ENCODE measurements at regions not wholly inside any gene's neighbourhood (a gene's known extent, or its start where the extent isn't known, plus 50 kb on each side); places are given as distances from the start of the nearest gene placed in this dataset.

GRCh38 chr3:43966126-43966525, 275.4 kb downstream of the ABHD5 start:
- H3K27ac ChIP-seq, result no peak overlapping the region
- TF ChIP-seq CTCF (conservative IDR thresholded peaks at IDR 0.05), result no peak

- no peak for TF ChIP-seq CTCF (conservative IDR thresholded peaks at IDR 0.05)
- no peak overlapping the region for H3K27ac ChIP-seq
Observed at GRCh38 chr3:43966530-43966929, 275.2 kb upstream of the TOPAZ1 start.

GRCh38 chr3:43968465-43968864, 273.2 kb upstream of the TOPAZ1 start:
- H3K27ac ChIP-seq, result no peak overlapping the region
- no peak for TF ChIP-seq CTCF (conservative IDR thresholded peaks at IDR 0.05)

GRCh38 chr3:43969944-43970343, 271.7 kb upstream of the TOPAZ1 start:
- no peak overlapping the region for H3K27ac ChIP-seq
- no peak for TF ChIP-seq CTCF (conservative IDR thresholded peaks at IDR 0.05)

- no peak overlapping the region for H3K27ac ChIP-seq
- no peak for TF ChIP-seq CTCF (conservative IDR thresholded peaks at IDR 0.05)
Observed at GRCh38 chr3:43970351-43970750, 271.3 kb upstream of the TOPAZ1 start.

GRCh38 chr3:43970920-43971319, 270.8 kb upstream of the TOPAZ1 start:
- TF ChIP-seq CTCF (conservative IDR thresholded peaks at IDR 0.05), result no peak

GRCh38 chr3:43971486-43971885, 270.2 kb upstream of the TOPAZ1 start:
- TF ChIP-seq CTCF (conservative IDR thresholded peaks at IDR 0.05), result no peak
- no peak overlapping the region for H3K27ac ChIP-seq

More at GRCh38 chr3:43970920-43971319, 270.8 kb upstream of the TOPAZ1 start:
- no peak overlapping the region for H3K27ac ChIP-seq

GRCh38 chr3:43978708-43979107, 263.0 kb upstream of the TOPAZ1 start:
- H3K27ac ChIP-seq, result no peak overlapping the region
- TF ChIP-seq CTCF (conservative IDR thresholded peaks at IDR 0.05), result no peak
